H1 (cell line): ENCODE measurements at regions not wholly inside any gene's neighbourhood (a gene's known extent, or its start where the extent isn't known, plus 50 kb on each side); places are given as distances from the start of the nearest gene placed in this dataset.

Experiments used
- CTCF ChIA-PET: fragments of 300-600 bp; sonication (Branson Sonifier 250); formaldehyde crosslinking; loops from one replicate; lab custom pipeline; 2021; ENCODE audit not compliant: partially characterized antibody; lab: Charles Lee
- POLR2A ChIA-PET: fragments of 300-600 bp; sonication (Branson Sonifier 250); formaldehyde crosslinking; loops from one replicate; lab custom pipeline; 2021; ENCODE audit warnings: inconsistent platforms; ENCODE audit not compliant: partially characterized antibody; lab: Charles Lee
- DNase-seq, 2 experiments: peaks; one replicate each; pipeline versions ENCODE4 v3.0.0 to v3.0.0-alpha.2; 2010 to 2022; ENCODE audit warnings: low spot score in 2 of 2, low read depth in 1 of 2, mixed read lengths in 1 of 2
- FAIRE-seq: peaks from 2 replicates; lab custom pipeline; 2011; peaks lifted over from hg19 to GRCh38; lab: Jason Lieb, UNC
- H2AFZ ChIP-seq: 2 replicates; pipeline ENCODE4 v1.8.1; 2012; ENCODE audit warnings: low read length, inconsistent platforms
- H2AK5ac ChIP-seq: 2 replicates; pipeline ENCODE4 v1.6.1; 2013; ENCODE audit warnings: low read depth, low read length
- H2BK120ac ChIP-seq: replicated peaks from 2 replicates; pipeline ENCODE3; 2013; ENCODE audit warnings: low read depth, low read length, inconsistent platforms
- H2BK12ac ChIP-seq: 2 replicates; pipeline ENCODE4 v1.6.1; 2013; ENCODE audit warnings: low read depth, low read length
- H2BK15ac ChIP-seq: 2 replicates; pipeline ENCODE4 v1.6.1; 2013; ENCODE audit warnings: low read length
- H2BK20ac ChIP-seq: 2 replicates; pipeline ENCODE4 v1.6.1; 2013; ENCODE audit warnings: low read length
- H2BK5ac ChIP-seq: 2 replicates; pipeline ENCODE4 v1.6.1; 2013; ENCODE audit warnings: low read depth, low read length
- H3K14ac ChIP-seq: 2 replicates; pipeline ENCODE4 v1.6.1; 2013; ENCODE audit warnings: inconsistent platforms; ENCODE audit not compliant: insufficient read length
- H3K18ac ChIP-seq: 2 replicates; pipeline ENCODE4 v1.6.1; 2013; ENCODE audit warnings: low read length; ENCODE audit errors: extremely low read depth
- H3K23ac ChIP-seq: 2 replicates; pipeline ENCODE4 v1.6.1; 2013; ENCODE audit warnings: inconsistent platforms; ENCODE audit not compliant: insufficient read length
- H3K23me2 ChIP-seq: 2 replicates; pipeline ENCODE4 v1.6.1; 2013; ENCODE audit warnings: low read depth, low read length
- H3K27ac ChIP-seq: 2 replicates; pipeline ENCODE4 v1.6.1; 2011; ENCODE audit warnings: low read depth, low read length, inconsistent platforms
- H3K27me3 ChIP-seq, 4 experiments: replicated peaks in 1 of 4; 1 replicate in 1 of 4; 2 replicates in 3 of 4; pipeline versions ENCODE4 v1.6.1 to v1.8.1; 2011 to 2013; ENCODE audit warnings: low read length in 3 of 4, mild to moderate bottlenecking in 3 of 4, inconsistent platforms in 2 of 4, mixed read lengths in 2 of 4, moderate library complexity in 1 of 4; ENCODE audit not compliant: control insufficient read depth in 3 of 4, insufficient read depth in 3 of 4; ENCODE audit errors: extremely low read depth in 1 of 4
- H3K36me3 ChIP-seq, 4 experiments: 2 replicates each; pipeline versions ENCODE4 v1.6.1 to v1.8.1; 2011 to 2013; ENCODE audit warnings: mild to moderate bottlenecking in 4 of 4, low read length in 3 of 4, moderate library complexity in 2 of 4, control low read depth in 1 of 4, inconsistent platforms in 1 of 4; ENCODE audit not compliant: insufficient read depth in 4 of 4, control insufficient read depth in 2 of 4
- H3K4ac ChIP-seq: replicated peaks from 2 replicates; pipeline ENCODE3; 2013; ENCODE audit warnings: low read length, low read depth, mixed read lengths, inconsistent platforms; ENCODE audit not compliant: insufficient read length
- H3K4me1 ChIP-seq, 4 experiments: replicated peaks in 1 of 4; 1 replicate in 1 of 4; 2 replicates in 3 of 4; pipeline versions ENCODE4 v1.6.1 to v1.8.1; 2011 to 2013; ENCODE audit warnings: low read length in 3 of 4, inconsistent platforms in 2 of 4, mixed read lengths in 1 of 4; ENCODE audit not compliant: insufficient read depth in 4 of 4, control insufficient read depth in 3 of 4
- H3K4me2 ChIP-seq, 2 experiments: 2 replicates each; pipeline versions ENCODE4 v1.6.1 to v1.8.1; 2011 to 2013; ENCODE audit warnings: low read depth in 2 of 2, low read length in 2 of 2, control low read depth in 1 of 2, inconsistent platforms in 1 of 2, mild to moderate bottlenecking in 1 of 2; ENCODE audit not compliant: insufficient read depth in 1 of 2
- H3K4me3 ChIP-seq, 4 experiments: fragments of 200-600, 300-600 bp in 1 of 4; sonication (generic), shearing (Covaris generic), sonication (Bioruptor Twin) in 1 of 4; 2 replicates each; pipeline versions ENCODE4 v1.5.1 to v1.8.1; 2011 to 2016; ENCODE audit warnings: low read length in 4 of 4, low read depth in 3 of 4, control low read depth in 2 of 4, inconsistent platforms in 2 of 4, mild to moderate bottlenecking in 2 of 4, mixed read lengths in 1 of 4, moderate library complexity in 1 of 4; ENCODE audit not compliant: insufficient read depth in 2 of 4; ENCODE audit errors: extremely low read depth in 1 of 4
- H3K56ac ChIP-seq: replicated peaks from 2 replicates; pipeline ENCODE3; 2013; ENCODE audit warnings: low read depth, mild to moderate bottlenecking, mixed read lengths, low read length, inconsistent platforms; ENCODE audit not compliant: insufficient read length
- H3K79me1 ChIP-seq: 2 replicates; pipeline ENCODE4 v1.6.1; 2013; ENCODE audit warnings: low read depth, low read length, control low read depth
- H3K79me2 ChIP-seq, 2 experiments: 2 replicates each; pipeline versions ENCODE4 v1.6.1 to v1.8.1; 2012 to 2013; ENCODE audit warnings: low read length in 2 of 2, mild to moderate bottlenecking in 2 of 2, inconsistent platforms in 1 of 2; ENCODE audit not compliant: insufficient read depth in 2 of 2, control insufficient read depth in 1 of 2
- H3K9ac ChIP-seq, 4 experiments: replicated peaks in 1 of 4; 1 replicate in 1 of 4; 2 replicates in 3 of 4; pipeline versions ENCODE4 v1.6.1 to v1.8.1; 2011 to 2013; ENCODE audit warnings: low read depth in 3 of 4, low read length in 3 of 4, control low read depth in 2 of 4, mild to moderate bottlenecking in 2 of 4, moderate library complexity in 2 of 4, inconsistent platforms in 1 of 4; ENCODE audit errors: extremely low read depth in 1 of 4
- H3K9me3 ChIP-seq, 2 experiments: 2 replicates each; pipeline versions ENCODE4 v1.6.1 to v1.8.1; 2012 to 2013; ENCODE audit warnings: mild to moderate bottlenecking in 2 of 2, moderate library complexity in 2 of 2, control low read depth in 1 of 2, inconsistent platforms in 1 of 2, low read depth in 1 of 2, low read length in 1 of 2, mixed read lengths in 1 of 2; ENCODE audit not compliant: insufficient read depth in 2 of 2
- H4K20me1 ChIP-seq, 2 experiments: replicated peaks in 1 of 2; 2 replicates each; pipeline versions ENCODE3 to v1.8.1; 2011 to 2013; ENCODE audit warnings: inconsistent platforms in 2 of 2, low read length in 2 of 2, mild to moderate bottlenecking in 1 of 2; ENCODE audit not compliant: insufficient read depth in 2 of 2, control insufficient read depth in 1 of 2
- H4K5ac ChIP-seq: 2 replicates; pipeline ENCODE4 v1.6.1; 2013; ENCODE audit warnings: low read length, low read depth, mixed read lengths, inconsistent platforms; ENCODE audit not compliant: insufficient read length
- H4K8ac ChIP-seq: 2 replicates; pipeline ENCODE4 v1.8.0; 2013; ENCODE audit warnings: mild to moderate bottlenecking, moderate library complexity, low read length, inconsistent platforms; ENCODE audit not compliant: insufficient read depth; ENCODE audit errors: extremely low read depth
- H4K91ac ChIP-seq: replicated peaks from 2 replicates; pipeline ENCODE3; 2013; ENCODE audit warnings: low read length, mixed read lengths, inconsistent platforms; ENCODE audit not compliant: insufficient read length
- ASH2L ChIP-seq: fragments of 200-600, 300-600 bp; sonication (generic); IDR thresholded peaks from one replicate; pipeline ENCODE4 v1.7.1; 2017; ENCODE audit warnings: low read length
- ATF2 ChIP-seq: IDR thresholded peaks from 2 replicates; pipeline ENCODE4 v1.6.1; 2012; ENCODE audit warnings: low read length, inconsistent platforms
- CTBP2 ChIP-seq: IDR thresholded peaks from 2 replicates; pipeline ENCODE4 v1.7.0; 2011; ENCODE audit warnings: borderline replicate concordance, mild to moderate bottlenecking, moderate library complexity, mixed read lengths, low read length; ENCODE audit not compliant: insufficient read depth, insufficient read length
- GTF2F1 ChIP-seq: IDR thresholded peaks from 2 replicates; pipeline ENCODE4 v1.6.1; 2012; ENCODE audit warnings: low read depth, low read length, improper control_type of control experiment, borderline replicate concordance
- KDM4A ChIP-seq: IDR thresholded peaks from one replicate; pipeline ENCODE4 v1.7.1; 2012; ENCODE audit warnings: low read depth, mild to moderate bottlenecking, moderate library complexity, low read length, inconsistent platforms; ENCODE audit not compliant: severe bottlenecking
- KDM5A ChIP-seq: fragments of 200-600 bp; IDR thresholded peaks from 2 replicates; pipeline ENCODE4 v1.7.1; 2012; ENCODE audit warnings: mild to moderate bottlenecking, low read length, inconsistent platforms, mixed read lengths
- MAX ChIP-seq: IDR thresholded peaks from 2 replicates; pipeline ENCODE4 v1.6.1; 2012; ENCODE audit warnings: inconsistent platforms
- RBBP5 ChIP-seq: IDR thresholded peaks from 2 replicates; pipeline ENCODE4 v1.7.1; 2012; ENCODE audit warnings: low read depth, mild to moderate bottlenecking, inconsistent platforms, low read length, moderate library complexity, borderline replicate concordance
- RFX5 ChIP-seq: IDR thresholded peaks from 2 replicates; pipeline ENCODE4 v1.6.1; 2011; ENCODE audit warnings: low read depth, low read length, improper control_type of control experiment, borderline replicate concordance
- SIRT6 ChIP-seq: IDR thresholded peaks from one replicate; pipeline ENCODE4 v1.7.1; 2012; ENCODE audit warnings: low read length, inconsistent platforms
- TAF1 ChIP-seq: IDR thresholded peaks from 2 replicates; pipeline ENCODE4 v1.6.1; 2011; ENCODE audit warnings: mild to moderate bottlenecking, low read depth, low read length
- TAF7 ChIP-seq: optimal IDR thresholded peaks from 2 replicates; pipeline ENCODE3; 2011; ENCODE audit warnings: low read depth, mild to moderate bottlenecking, inconsistent platforms, low read length, moderate library complexity, borderline replicate concordance
- WGBS, 2 experiments: shearing (Covaris generic) in 1 of 2; methylation state at CpG; one replicate each; pipeline versions ENCODE4 v1.1.6 to v1.1.7; 2013 to 2015; ENCODE audit warnings: low lambda C conversion rate in 2 of 2, mixed read lengths in 2 of 2, inconsistent platforms in 1 of 2, low coverage in 1 of 2, missing lambda C conversion rate in 1 of 2; ENCODE audit not compliant: insufficient replicate concordance in 2 of 2, insufficient coverage in 1 of 2, insufficient read length in 1 of 2; ENCODE audit errors: extremely low coverage in 1 of 2, missing lambda C conversion rate in 1 of 2; 5-methylcytosine and 5-hydroxymethylcytosine counted together

GRCh38 chr4:96039803-96040436 is 200.0 kb downstream of the PDHA2 start:
- H3K23me2 ChIP-seq: no peaks in the 10 kb centered on the region
- no peak overlapping the region for H4K5ac ChIP-seq
- H2BK120ac ChIP-seq: no peak overlapping the region
- H4K91ac ChIP-seq: no peak overlapping the region
- H2AFZ ChIP-seq: no peak overlapping the region
- no peak for FAIRE-seq
- H2BK15ac ChIP-seq: no peak overlapping the region
- no peak overlapping the region for H2AK5ac ChIP-seq
- H4K20me1 ChIP-seq: no peaks in the 10 kb centered on the region
- no peaks in the 10 kb centered on the region for H3K9me3 ChIP-seq
- H3K4me1 ChIP-seq: no peaks in the 10 kb centered on the region
- H2BK5ac ChIP-seq: no peak overlapping the region
- no peak overlapping the region for H3K18ac ChIP-seq
- ChIA-PET POLR2A (no interaction called here), CTCF (interaction anchor here (1.4 kb wide), 1 partner anchor 13 kb away, joined by 4 read pairs; no protein-coding TSS in a partner anchor)
- 81% methylated on average over 2 of the region's 2 CpGs; no CpG with 5 or more reads in 1 of the 2 experiments for WGBS, 2 experiments
- no peak overlapping the region for H2BK12ac ChIP-seq
- no peak overlapping the region for H4K8ac ChIP-seq
- H3K9ac ChIP-seq: no peak overlapping the region
- H3K27me3 ChIP-seq: no peaks in the 10 kb centered on the region
- H3K36me3 ChIP-seq: no peaks in the 10 kb centered on the region
- H3K79me1 ChIP-seq: no peaks in the 10 kb centered on the region
- H2BK20ac ChIP-seq: no peak overlapping the region
- DNase-seq: no peak
- H3K23ac ChIP-seq: no peak overlapping the region
- no peak overlapping the region for H3K27ac ChIP-seq
- H3K79me2 ChIP-seq: no peaks in the 10 kb centered on the region
- no peak overlapping the region for H3K14ac ChIP-seq
- no peak overlapping the region for H3K4ac ChIP-seq
- H3K56ac ChIP-seq: no peak overlapping the region
- H3K4me3 ChIP-seq: no peak overlapping the region
- no peak overlapping the region for H3K4me2 ChIP-seq
- TF ChIP-seq CTBP2: no peak
- TF ChIP-seq MAX: no peak
- TF ChIP-seq RFX5: no peak
- no peak for TF ChIP-seq SIRT6
- no peak for TF ChIP-seq GTF2F1
- TF ChIP-seq ATF2: no peak
- TF ChIP-seq TAF7: no peak
- TF ChIP-seq KDM4A: no peak
- TF ChIP-seq KDM5A: no peak
- no peak for TF ChIP-seq TAF1
- TF ChIP-seq ASH2L: no peak
- TF ChIP-seq RBBP5: no peak
